ENCODE measurements at regions not wholly inside any gene's neighbourhood (a gene's known extent, or its start where the extent isn't known, plus 50 kb on each side); places are given as distances from the start of the nearest gene placed in this dataset.

GRCh38 chr21:30986965-30987364 is 51.3 kb downstream of the KRTAP19-8 start:
- no peaks in the 10 kb centered on the region for H3K36me3 ChIP-seq (ENCODE audit: insufficient read depth)
- H3K9me2 ChIP-seq (ENCODE audit: insufficient read depth) = peaks cover 9% of the 10 kb centered on the region
- no peak overlapping the region for H3K27ac ChIP-seq (ENCODE audit: low read depth)
- TF ChIP-seq EZH2phosphoT487 (IDR thresholded peaks at IDR 0.05; ENCODE audit: unreplicated experiment) = no peak
- TF ChIP-seq STAT1 (IDR thresholded peaks at IDR 0.05; ENCODE audit: unreplicated experiment) = no peak
- TF ChIP-seq CREB1 (CRISPR knock-in tag; IDR thresholded peaks at IDR 0.05; ENCODE audit: low read depth) = no peak
- TF ChIP-seq, protein P1, sequence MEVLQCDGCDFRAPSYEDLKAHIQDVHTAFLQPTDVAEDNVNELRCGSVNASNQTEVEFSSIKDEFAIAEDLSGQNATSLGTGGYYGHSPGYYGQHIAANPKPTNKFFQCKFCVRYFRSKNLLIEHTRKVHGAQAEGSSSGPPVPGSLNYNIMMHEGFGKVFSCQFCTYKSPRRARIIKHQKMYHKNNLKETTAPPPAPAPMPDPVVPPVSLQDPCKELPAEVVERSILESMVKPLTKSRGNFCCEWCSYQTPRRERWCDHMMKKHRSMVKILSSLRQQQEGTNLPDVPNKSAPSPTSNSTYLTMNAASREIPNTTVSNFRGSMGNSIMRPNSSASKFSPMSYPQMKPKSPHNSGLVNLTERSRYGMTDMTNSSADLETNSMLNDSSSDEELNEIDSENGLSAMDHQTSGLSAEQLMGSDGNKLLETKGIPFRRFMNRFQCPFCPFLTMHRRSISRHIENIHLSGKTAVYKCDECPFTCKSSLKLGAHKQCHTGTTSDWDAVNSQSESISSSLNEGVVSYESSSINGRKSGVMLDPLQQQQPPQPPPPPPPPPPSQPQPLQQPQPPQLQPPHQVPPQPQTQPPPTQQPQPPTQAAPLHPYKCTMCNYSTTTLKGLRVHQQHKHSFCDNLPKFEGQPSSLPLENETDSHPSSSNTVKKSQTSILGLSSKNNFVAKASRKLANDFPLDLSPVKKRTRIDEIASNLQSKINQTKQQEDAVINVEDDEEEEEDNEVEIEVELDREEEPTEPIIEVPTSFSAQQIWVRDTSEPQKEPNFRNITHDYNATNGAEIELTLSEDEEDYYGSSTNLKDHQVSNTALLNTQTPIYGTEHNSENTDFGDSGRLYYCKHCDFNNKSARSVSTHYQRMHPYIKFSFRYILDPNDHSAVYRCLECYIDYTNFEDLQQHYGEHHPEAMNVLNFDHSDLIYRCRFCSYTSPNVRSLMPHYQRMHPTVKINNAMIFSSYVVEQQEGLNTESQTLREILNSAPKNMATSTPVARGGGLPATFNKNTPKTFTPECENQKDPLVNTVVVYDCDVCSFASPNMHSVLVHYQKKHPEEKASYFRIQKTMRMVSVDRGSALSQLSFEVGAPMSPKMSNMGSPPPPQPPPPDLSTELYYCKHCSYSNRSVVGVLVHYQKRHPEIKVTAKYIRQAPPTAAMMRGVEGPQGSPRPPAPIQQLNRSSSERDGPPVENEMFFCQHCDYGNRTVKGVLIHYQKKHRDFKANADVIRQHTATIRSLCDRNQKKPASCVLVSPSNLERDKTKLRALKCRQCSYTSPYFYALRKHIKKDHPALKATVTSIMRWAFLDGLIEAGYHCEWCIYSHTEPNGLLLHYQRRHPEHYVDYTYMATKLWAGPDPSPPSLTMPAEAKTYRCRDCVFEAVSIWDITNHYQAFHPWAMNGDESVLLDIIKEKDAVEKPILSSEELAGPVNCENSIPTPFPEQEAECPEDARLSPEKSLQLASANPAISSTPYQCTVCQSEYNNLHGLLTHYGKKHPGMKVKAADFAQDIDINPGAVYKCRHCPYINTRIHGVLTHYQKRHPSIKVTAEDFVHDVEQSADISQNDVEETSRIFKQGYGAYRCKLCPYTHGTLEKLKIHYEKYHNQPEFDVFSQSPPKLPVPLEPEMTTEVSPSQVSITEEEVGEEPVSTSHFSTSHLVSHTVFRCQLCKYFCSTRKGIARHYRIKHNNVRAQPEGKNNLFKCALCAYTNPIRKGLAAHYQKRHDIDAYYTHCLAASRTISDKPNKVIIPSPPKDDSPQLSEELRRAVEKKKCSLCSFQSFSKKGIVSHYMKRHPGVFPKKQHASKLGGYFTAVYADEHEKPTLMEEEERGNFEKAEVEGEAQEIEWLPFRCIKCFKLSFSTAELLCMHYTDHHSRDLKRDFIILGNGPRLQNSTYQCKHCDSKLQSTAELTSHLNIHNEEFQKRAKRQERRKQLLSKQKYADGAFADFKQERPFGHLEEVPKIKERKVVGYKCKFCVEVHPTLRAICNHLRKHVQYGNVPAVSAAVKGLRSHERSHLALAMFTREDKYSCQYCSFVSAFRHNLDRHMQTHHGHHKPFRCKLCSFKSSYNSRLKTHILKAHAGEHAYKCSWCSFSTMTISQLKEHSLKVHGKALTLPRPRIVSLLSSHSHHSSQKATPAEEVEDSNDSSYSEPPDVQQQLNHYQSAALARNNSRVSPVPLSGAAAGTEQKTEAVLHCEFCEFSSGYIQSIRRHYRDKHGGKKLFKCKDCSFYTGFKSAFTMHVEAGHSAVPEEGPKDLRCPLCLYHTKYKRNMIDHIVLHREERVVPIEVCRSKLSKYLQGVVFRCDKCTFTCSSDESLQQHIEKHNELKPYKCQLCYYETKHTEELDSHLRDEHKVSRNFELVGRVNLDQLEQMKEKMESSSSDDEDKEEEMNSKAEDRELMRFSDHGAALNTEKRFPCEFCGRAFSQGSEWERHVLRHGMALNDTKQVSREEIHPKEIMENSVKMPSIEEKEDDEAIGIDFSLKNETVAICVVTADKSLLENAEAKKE (CRISPR knock-in tag; IDR thresholded peaks at IDR 0.05) = no peak
- TF ChIP-seq, protein P2, sequence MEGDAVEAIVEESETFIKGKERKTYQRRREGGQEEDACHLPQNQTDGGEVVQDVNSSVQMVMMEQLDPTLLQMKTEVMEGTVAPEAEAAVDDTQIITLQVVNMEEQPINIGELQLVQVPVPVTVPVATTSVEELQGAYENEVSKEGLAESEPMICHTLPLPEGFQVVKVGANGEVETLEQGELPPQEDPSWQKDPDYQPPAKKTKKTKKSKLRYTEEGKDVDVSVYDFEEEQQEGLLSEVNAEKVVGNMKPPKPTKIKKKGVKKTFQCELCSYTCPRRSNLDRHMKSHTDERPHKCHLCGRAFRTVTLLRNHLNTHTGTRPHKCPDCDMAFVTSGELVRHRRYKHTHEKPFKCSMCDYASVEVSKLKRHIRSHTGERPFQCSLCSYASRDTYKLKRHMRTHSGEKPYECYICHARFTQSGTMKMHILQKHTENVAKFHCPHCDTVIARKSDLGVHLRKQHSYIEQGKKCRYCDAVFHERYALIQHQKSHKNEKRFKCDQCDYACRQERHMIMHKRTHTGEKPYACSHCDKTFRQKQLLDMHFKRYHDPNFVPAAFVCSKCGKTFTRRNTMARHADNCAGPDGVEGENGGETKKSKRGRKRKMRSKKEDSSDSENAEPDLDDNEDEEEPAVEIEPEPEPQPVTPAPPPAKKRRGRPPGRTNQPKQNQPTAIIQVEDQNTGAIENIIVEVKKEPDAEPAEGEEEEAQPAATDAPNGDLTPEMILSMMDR (conservative IDR thresholded peaks at IDR 0.05; ENCODE audit: low read depth in 2 of 2) = no peak
- no peak for TF ChIP-seq ZNF114 (CRISPR knock-in tag; IDR thresholded peaks at IDR 0.05)
- TF ChIP-seq ZNF331 (CRISPR knock-in tag; IDR thresholded peaks at IDR 0.05; ENCODE audit: low read depth) = no peak
- TF ChIP-seq NANOG (IDR thresholded peaks at IDR 0.05; ENCODE audit: borderline replicate concordance) = no peak
- TF ChIP-seq EZH2 (IDR thresholded peaks at IDR 0.05; ENCODE audit: low read depth, unreplicated experiment) = no peak
- TF ChIP-seq, protein P3, sequence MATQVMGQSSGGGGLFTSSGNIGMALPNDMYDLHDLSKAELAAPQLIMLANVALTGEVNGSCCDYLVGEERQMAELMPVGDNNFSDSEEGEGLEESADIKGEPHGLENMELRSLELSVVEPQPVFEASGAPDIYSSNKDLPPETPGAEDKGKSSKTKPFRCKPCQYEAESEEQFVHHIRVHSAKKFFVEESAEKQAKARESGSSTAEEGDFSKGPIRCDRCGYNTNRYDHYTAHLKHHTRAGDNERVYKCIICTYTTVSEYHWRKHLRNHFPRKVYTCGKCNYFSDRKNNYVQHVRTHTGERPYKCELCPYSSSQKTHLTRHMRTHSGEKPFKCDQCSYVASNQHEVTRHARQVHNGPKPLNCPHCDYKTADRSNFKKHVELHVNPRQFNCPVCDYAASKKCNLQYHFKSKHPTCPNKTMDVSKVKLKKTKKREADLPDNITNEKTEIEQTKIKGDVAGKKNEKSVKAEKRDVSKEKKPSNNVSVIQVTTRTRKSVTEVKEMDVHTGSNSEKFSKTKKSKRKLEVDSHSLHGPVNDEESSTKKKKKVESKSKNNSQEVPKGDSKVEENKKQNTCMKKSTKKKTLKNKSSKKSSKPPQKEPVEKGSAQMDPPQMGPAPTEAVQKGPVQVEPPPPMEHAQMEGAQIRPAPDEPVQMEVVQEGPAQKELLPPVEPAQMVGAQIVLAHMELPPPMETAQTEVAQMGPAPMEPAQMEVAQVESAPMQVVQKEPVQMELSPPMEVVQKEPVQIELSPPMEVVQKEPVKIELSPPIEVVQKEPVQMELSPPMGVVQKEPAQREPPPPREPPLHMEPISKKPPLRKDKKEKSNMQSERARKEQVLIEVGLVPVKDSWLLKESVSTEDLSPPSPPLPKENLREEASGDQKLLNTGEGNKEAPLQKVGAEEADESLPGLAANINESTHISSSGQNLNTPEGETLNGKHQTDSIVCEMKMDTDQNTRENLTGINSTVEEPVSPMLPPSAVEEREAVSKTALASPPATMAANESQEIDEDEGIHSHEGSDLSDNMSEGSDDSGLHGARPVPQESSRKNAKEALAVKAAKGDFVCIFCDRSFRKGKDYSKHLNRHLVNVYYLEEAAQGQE (IDR thresholded peaks at IDR 0.05; ENCODE audit: unreplicated experiment) = no peak
- TF ChIP-seq ETS1 (IDR thresholded peaks at IDR 0.05) = no peak
- no peak for TF ChIP-seq POLR2AphosphoS5 (IDR thresholded peaks at IDR 0.05; ENCODE audit: low read depth)
- TF ChIP-seq JUNB (IDR thresholded peaks at IDR 0.05; ENCODE audit: unreplicated experiment) = no peak
- Mint-ChIP-seq H3K9me3 (no peaks in the 10 kb centered on the region), H3K36me3 (ENCODE audit: low read depth) (no peaks in the 10 kb centered on the region), H3K27ac (no peak overlapping the region), H3K4me1 (peaks cover 10% of the 10 kb centered on the region), H3K4me3 (no peak overlapping the region), H3K27me3 (ENCODE audit: insufficient read depth, low read depth, poor library complexity) (peaks cover 4% of the 10 kb centered on the region)
- H3K4me3 ChIP-seq = no peak overlapping the region
- no peaks in the 10 kb centered on the region for H3K79me2 ChIP-seq (replicated peaks; ENCODE audit: insufficient read depth)
- H3K4me2 ChIP-seq = no peak overlapping the region
- no peaks in the 10 kb centered on the region for H4K20me1 ChIP-seq (replicated peaks; ENCODE audit: insufficient read depth)
- no peaks in the 10 kb centered on the region for H3K4me1 ChIP-seq (ENCODE audit: insufficient read depth)
- ATAC-seq (no peak), DNase-seq (ENCODE audit: low spot score) (no peak)
- H3K27me3 ChIP-seq (ENCODE audit: insufficient read depth) = no peaks in the 10 kb centered on the region
- H3F3A ChIP-seq (replicated peaks; ENCODE audit: low read depth) = no peaks in the 10 kb centered on the region
- no peak overlapping the region for H2AFZ ChIP-seq
